Caco-2 (cell line): ENCODE measurements at regions not wholly inside any gene's neighbourhood (a gene's known extent, or its start where the extent isn't known, plus 50 kb on each side); places are given as distances from the start of the nearest gene placed in this dataset.

Source experiments
- BruUV-seq: library from RNA; stranded (reverse); fragments of 400-500 nt; replicated peaks from 2 replicates; lab custom pipeline; 2021; lab: Mats Ljungman, UMichigan
- CTCF ChIA-PET: fragments of 300-600 bp; sonication (Branson Sonifier 250); formaldehyde crosslinking; loops from one replicate; lab custom pipeline; 2022; ENCODE audit warnings: antibody characterized with exemption; lab: Charles Lee
- POLR2A ChIA-PET: fragments of 300-600 bp; sonication (Branson Sonifier 250); formaldehyde crosslinking; loops from one replicate; lab custom pipeline; 2022; ENCODE audit warnings: antibody characterized with exemption; lab: Charles Lee
- DNase-seq, 2 experiments: peaks; one replicate each; pipeline versions ENCODE4 v3.0.0 to v3.0.0-alpha.2; 2020 to 2022
- H3K27me3 ChIP-seq: replicated peaks from 2 replicates; pipeline ENCODE4 v1.6.0; 2011; ENCODE audit warnings: low read length; ENCODE audit not compliant: control insufficient read depth, insufficient read depth
- H3K36me3 ChIP-seq: 2 replicates; pipeline ENCODE4 v1.5.1; 2011; ENCODE audit warnings: low read length; ENCODE audit not compliant: control insufficient read depth, insufficient read depth
- H3K4me1 ChIP-seq: fragments of 250-450 bp; sonication (Bioruptor Pico); 2 replicates; pipeline ENCODE4 v1.5.1; 2020; ENCODE audit warnings: mild to moderate bottlenecking
- H3K4me3 ChIP-seq: 2 replicates; pipeline ENCODE4 v1.5.1; 2011; ENCODE audit warnings: low read depth, mild to moderate bottlenecking, control low read depth, low read length
- H3K9me3 ChIP-seq: fragments of 250-450 bp; sonication (Bioruptor Pico); 2 replicates; pipeline ENCODE4 v1.5.1; 2020; ENCODE audit warnings: mild to moderate bottlenecking, moderate library complexity
- H3K27ac Mint-ChIP-seq: one replicate; pipeline ENCODE4 v1.8.0; 2022; ENCODE audit warnings: mixed read lengths; ENCODE audit not compliant: unreplicated experiment
- H3K27me3 Mint-ChIP-seq: one replicate; pipeline ENCODE4 v1.8.0; 2022; ENCODE audit warnings: mixed read lengths; ENCODE audit not compliant: insufficient read depth, unreplicated experiment
- H3K36me3 Mint-ChIP-seq: one replicate; pipeline ENCODE4 v1.8.0; 2022; ENCODE audit warnings: mild to moderate bottlenecking, mixed read lengths; ENCODE audit not compliant: insufficient read depth, unreplicated experiment
- H3K4me1 Mint-ChIP-seq: one replicate; pipeline ENCODE4 v1.8.0; 2022; ENCODE audit warnings: low read depth, mixed read lengths; ENCODE audit not compliant: unreplicated experiment
- H3K4me3 Mint-ChIP-seq: one replicate; pipeline ENCODE4 v1.8.0; 2022; ENCODE audit warnings: mild to moderate bottlenecking, moderate library complexity, mixed read lengths; ENCODE audit not compliant: unreplicated experiment
- H3K9me3 Mint-ChIP-seq: one replicate; pipeline ENCODE4 v1.8.0; 2022; ENCODE audit warnings: mixed read lengths; ENCODE audit not compliant: unreplicated experiment
- intact Hi-C: fragments of 100-400 bp; cut with micrococcal nuclease; formaldehyde crosslinking; loops from one replicate; pipeline ENCODE4 v1.10.0; 2022; ENCODE audit not compliant: unreplicated experiment
- TF ChIP-seq, protein P1 (sequence below), 2 experiments: fragments of 200-600 bp in 1 of 2; IDR thresholded peaks; 1 replicate in 1 of 2; 2 replicates in 1 of 2; pipeline versions ENCODE4 v1.5.1 to v1.8.0; 2011 to 2022; ENCODE audit warnings: antibody characterized with exemption in 1 of 2, control low read depth in 1 of 2, inconsistent platforms in 1 of 2, low read depth in 1 of 2, low read length in 1 of 2, mild to moderate bottlenecking in 1 of 2, moderate library complexity in 1 of 2; ENCODE audit not compliant: insufficient read depth in 1 of 2, severe bottlenecking in 1 of 2, unreplicated experiment in 1 of 2

DNA sequence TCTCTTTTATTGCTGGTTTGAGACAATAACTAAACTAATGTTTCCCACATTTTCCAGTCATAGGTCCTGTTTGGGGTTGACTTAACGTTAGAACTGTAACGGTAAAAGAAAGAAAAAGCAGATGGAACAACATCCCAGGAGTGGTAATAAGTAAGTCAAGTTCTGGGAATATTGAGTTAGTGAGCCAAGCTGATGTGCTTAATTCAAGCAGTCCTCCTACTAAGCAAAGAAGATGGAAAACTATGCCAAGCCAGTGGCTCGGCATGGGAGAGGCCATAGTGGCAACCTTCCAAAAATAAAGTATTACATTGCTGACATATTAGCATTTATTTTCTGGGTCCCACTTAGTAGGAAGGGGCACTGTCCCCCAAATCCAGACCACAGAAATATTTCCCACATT is 161.7 kb upstream of the CDH5 start:
- H3K36me3 ChIP-seq = no peaks in the 10 kb centered on the region
- no peaks in the 10 kb centered on the region for H3K4me1 ChIP-seq
- Mint-ChIP-seq H3K27me3 (peaks cover 20% of the 10 kb centered on the region), H3K4me1 (no peaks in the 10 kb centered on the region), H3K9me3 (no peaks in the 10 kb centered on the region), H3K4me3 (no peak overlapping the region), H3K27ac (no peak overlapping the region), H3K36me3 (no peaks in the 10 kb centered on the region)
- H3K27me3 ChIP-seq = no peaks in the 10 kb centered on the region
- BruUV-seq = no TSS peak
- TF ChIP-seq, protein P1, sequence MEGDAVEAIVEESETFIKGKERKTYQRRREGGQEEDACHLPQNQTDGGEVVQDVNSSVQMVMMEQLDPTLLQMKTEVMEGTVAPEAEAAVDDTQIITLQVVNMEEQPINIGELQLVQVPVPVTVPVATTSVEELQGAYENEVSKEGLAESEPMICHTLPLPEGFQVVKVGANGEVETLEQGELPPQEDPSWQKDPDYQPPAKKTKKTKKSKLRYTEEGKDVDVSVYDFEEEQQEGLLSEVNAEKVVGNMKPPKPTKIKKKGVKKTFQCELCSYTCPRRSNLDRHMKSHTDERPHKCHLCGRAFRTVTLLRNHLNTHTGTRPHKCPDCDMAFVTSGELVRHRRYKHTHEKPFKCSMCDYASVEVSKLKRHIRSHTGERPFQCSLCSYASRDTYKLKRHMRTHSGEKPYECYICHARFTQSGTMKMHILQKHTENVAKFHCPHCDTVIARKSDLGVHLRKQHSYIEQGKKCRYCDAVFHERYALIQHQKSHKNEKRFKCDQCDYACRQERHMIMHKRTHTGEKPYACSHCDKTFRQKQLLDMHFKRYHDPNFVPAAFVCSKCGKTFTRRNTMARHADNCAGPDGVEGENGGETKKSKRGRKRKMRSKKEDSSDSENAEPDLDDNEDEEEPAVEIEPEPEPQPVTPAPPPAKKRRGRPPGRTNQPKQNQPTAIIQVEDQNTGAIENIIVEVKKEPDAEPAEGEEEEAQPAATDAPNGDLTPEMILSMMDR (IDR thresholded peaks at IDR 0.05; ENCODE audit: insufficient read depth in 1 of 2, low read depth in 1 of 2, low read length in 1 of 2, severe bottlenecking in 1 of 2, unreplicated experiment in 1 of 2) = no peak
- POLR2A ChIA-PET = no interaction called here
- no peak for DNase-seq
- CTCF ChIA-PET = no interaction called here
- intact Hi-C loops = no loop called here
- H3K4me3 ChIP-seq = no peak overlapping the region
- no peaks in the 10 kb centered on the region for H3K9me3 ChIP-seq

- TF ChIP-seq, protein P1 (IDR thresholded peaks at IDR 0.05; ENCODE audit: insufficient read depth in 1 of 2, low read depth in 1 of 2, low read length in 1 of 2, severe bottlenecking in 1 of 2, unreplicated experiment in 1 of 2) = no peak
- POLR2A ChIA-PET = no interaction called here
- H3K9me3 ChIP-seq = no peaks in the 10 kb centered on the region
- Mint-ChIP-seq H3K36me3 (no peaks in the 10 kb centered on the region), H3K4me3 (no peak overlapping the region), H3K27ac (no peak overlapping the region), H3K27me3 (peaks cover 19% of the 10 kb centered on the region), H3K9me3 (no peaks in the 10 kb centered on the region), H3K4me1 (no peaks in the 10 kb centered on the region)
- H3K27me3 ChIP-seq = no peaks in the 10 kb centered on the region
- H3K36me3 ChIP-seq = no peaks in the 10 kb centered on the region
- intact Hi-C loops = no loop called here
- CTCF ChIA-PET = no interaction called here
- no TSS peak for BruUV-seq
- H3K4me1 ChIP-seq = no peaks in the 10 kb centered on the region
- no peak overlapping the region for H3K4me3 ChIP-seq
- no peak for DNase-seq
Measured at GRCh38 chr16:66203476-66203875, 163.0 kb upstream of the CDH5 start.

- ChIA-PET POLR2A (no interaction called here), CTCF (no interaction called here)
- no TSS peak for BruUV-seq
- Mint-ChIP-seq H3K4me1 (no peaks in the 10 kb centered on the region), H3K9me3 (no peaks in the 10 kb centered on the region), H3K27ac (no peak overlapping the region), H3K36me3 (no peaks in the 10 kb centered on the region), H3K27me3 (peaks cover 5% of the 10 kb centered on the region), H3K4me3 (no peak overlapping the region)
- Histone ChIP-seq H3K4me1 (no peaks in the 10 kb centered on the region), H3K4me3 (no peak overlapping the region), H3K27me3 (no peaks in the 10 kb centered on the region), H3K9me3 (no peaks in the 10 kb centered on the region), H3K36me3 (no peaks in the 10 kb centered on the region)
- TF ChIP-seq, protein P1 (IDR thresholded peaks at IDR 0.05; ENCODE audit: insufficient read depth in 1 of 2, low read depth in 1 of 2, low read length in 1 of 2, severe bottlenecking in 1 of 2, unreplicated experiment in 1 of 2) = no peak
- DNase-seq = no peak
- intact Hi-C loops = no loop called here
Measured at GRCh38 chr16:66199189-66199588, 167.3 kb upstream of the CDH5 start.
